KMS-11 (cell line): ENCODE measurements at regions not wholly inside any gene's neighbourhood (a gene's known extent, or its start where the extent isn't known, plus 50 kb on each side); places are given as distances from the start of the nearest gene placed in this dataset.

Experiments used
- H2AFZ ChIP-seq: fragments of 200-600 bp; sonication (generic); 2 replicates; pipeline ENCODE4 v1.6.1; 2016; ENCODE audit warnings: antibody characterized with exemption, mixed run types, low read depth
- H3K27ac ChIP-seq: fragments of 200-600 bp; sonication (generic); 2 replicates; pipeline ENCODE4 v1.6.1; 2016; ENCODE audit warnings: mild to moderate bottlenecking, mixed run types
- H3K27me3 ChIP-seq: fragments of 200-600 bp; sonication (generic); 2 replicates; pipeline ENCODE4 v1.6.1; 2017; ENCODE audit warnings: mild to moderate bottlenecking, low read depth, mixed run types, moderate library complexity; ENCODE audit not compliant: insufficient read depth
- H3K36me3 ChIP-seq: fragments of 200-600 bp; sonication (generic); 2 replicates; pipeline ENCODE4 v1.6.1; 2017; ENCODE audit warnings: mild to moderate bottlenecking, mixed run types; ENCODE audit not compliant: insufficient read depth
- H3K4me1 ChIP-seq: fragments of 200-600 bp; sonication (generic); 2 replicates; pipeline ENCODE4 v1.6.1; 2016; ENCODE audit warnings: mild to moderate bottlenecking, low read depth, mixed run types; ENCODE audit not compliant: poor library complexity, severe bottlenecking
- H3K4me2 ChIP-seq: fragments of 200-600 bp; sonication (generic); 2 replicates; pipeline ENCODE4 v1.7.0; 2016; ENCODE audit warnings: mild to moderate bottlenecking, mixed run types
- H3K4me3 ChIP-seq: fragments of 200-600 bp; sonication (generic); IDR thresholded peaks from 2 replicates; pipeline ENCODE4 v1.6.1; 2017; ENCODE audit warnings: low read depth, low read length, mixed read lengths; ENCODE audit not compliant: insufficient read depth
- H3K79me2 ChIP-seq: fragments of 200-600 bp; sonication (generic); 2 replicates; pipeline ENCODE4 v1.6.1; 2016; ENCODE audit warnings: low read depth, mixed run types; ENCODE audit not compliant: insufficient read depth
- H3K9ac ChIP-seq: fragments of 200-600 bp; sonication (generic); 2 replicates; pipeline ENCODE4 v1.6.1; 2016; ENCODE audit warnings: mild to moderate bottlenecking, mixed run types
- H4K20me1 ChIP-seq: fragments of 200-600 bp; sonication (generic); 2 replicates; pipeline ENCODE4 v1.6.1; 2016; ENCODE audit warnings: mild to moderate bottlenecking, mixed run types; ENCODE audit not compliant: insufficient read depth
- CTCF ChIP-seq: fragments of 200-600 bp; sonication (generic); conservative IDR thresholded peaks from 2 replicates; pipeline ENCODE4 v1.6.1; 2017; ENCODE audit warnings: low read depth, mild to moderate bottlenecking, antibody characterized with exemption, low read length, moderate library complexity, mixed read lengths

- Histone ChIP-seq H4K20me1 (no peaks in the 10 kb centered on the region), H3K27me3 (peaks cover 9% of the 10 kb centered on the region; the same call in 1 of the 2 replicates), H3K36me3 (no peaks in the 10 kb centered on the region), H3K4me3 (no peak overlapping the region), H3K27ac (no peak overlapping the region), H3K9ac (no peak overlapping the region), H3K79me2 (no peaks in the 10 kb centered on the region), H3K4me2 (no peak overlapping the region), H3K4me1 (no peaks in the 10 kb centered on the region), H2AFZ (no peak overlapping the region)
- no peak for TF ChIP-seq CTCF
Measured at GRCh38 chr6:170156448-170157375, 134.2 kb downstream of the DLL1 start.

DNA sequence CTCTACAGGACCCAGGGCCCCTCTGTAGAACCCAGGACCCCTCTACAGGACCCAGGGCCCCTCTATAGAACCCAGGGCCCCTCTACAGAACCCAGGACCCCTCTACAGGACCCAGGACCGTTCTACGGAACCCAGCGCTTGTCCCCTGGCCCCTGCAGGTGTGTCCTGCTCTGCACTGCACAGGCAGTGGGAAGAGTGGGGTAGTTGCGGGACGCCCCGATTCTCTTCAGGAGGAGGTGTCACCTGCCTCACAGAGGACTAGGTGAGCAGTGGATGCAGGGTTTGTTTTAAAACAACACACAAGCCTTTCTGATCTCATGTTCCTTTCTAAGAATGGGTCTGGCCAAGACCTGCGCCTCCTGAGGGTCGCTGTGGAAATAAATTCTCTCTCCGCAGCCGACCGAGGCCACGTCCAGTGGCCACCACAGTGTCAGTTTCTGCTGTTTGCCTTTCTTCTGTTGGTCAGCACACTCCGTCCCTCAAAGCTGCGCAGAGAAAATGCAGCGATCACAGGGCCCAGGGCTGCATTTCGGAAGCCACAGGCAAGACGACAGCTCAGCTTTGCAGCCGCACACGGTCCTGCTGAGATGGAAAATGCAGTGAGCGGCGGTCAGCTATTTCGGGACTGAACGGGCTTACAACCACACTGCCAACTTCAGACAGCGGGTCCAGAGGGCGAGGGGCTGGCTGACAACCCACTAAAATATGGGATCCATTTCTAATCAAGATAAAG, 135.2 kb downstream of the DLL1 start:
- H3K27me3 ChIP-seq: peaks cover 19% of the 10 kb centered on the region; the same call in 1 of the 2 replicates
- TF ChIP-seq CTCF: no peak
- H3K9ac ChIP-seq: no peak overlapping the region
- no peak overlapping the region for H3K4me2 ChIP-seq
- no peak overlapping the region for H3K4me3 ChIP-seq
- no peaks in the 10 kb centered on the region for H4K20me1 ChIP-seq
- H3K79me2 ChIP-seq: no peaks in the 10 kb centered on the region
- no peak overlapping the region for H3K27ac ChIP-seq
- H3K4me1 ChIP-seq: no peaks in the 10 kb centered on the region
- no peaks in the 10 kb centered on the region for H3K36me3 ChIP-seq
- no peak overlapping the region for H2AFZ ChIP-seq

GRCh38 chr6:170153436-170154319, 137.2 kb downstream of the DLL1 start:
- no peaks in the 10 kb centered on the region for H3K36me3 ChIP-seq
- no peak overlapping the region for H3K9ac ChIP-seq
- no peak overlapping the region for H3K4me3 ChIP-seq
- no peak for TF ChIP-seq CTCF
- no peaks in the 10 kb centered on the region for H4K20me1 ChIP-seq
- no peaks in the 10 kb centered on the region for H3K4me1 ChIP-seq
- H3K27ac ChIP-seq: no peak overlapping the region
- no peak overlapping the region for H3K4me2 ChIP-seq
- peaks cover 19% of the 10 kb centered on the region; the same call in 1 of the 2 replicates for H3K27me3 ChIP-seq
- H3K79me2 ChIP-seq: no peaks in the 10 kb centered on the region
- no peak overlapping the region for H2AFZ ChIP-seq

DNA sequence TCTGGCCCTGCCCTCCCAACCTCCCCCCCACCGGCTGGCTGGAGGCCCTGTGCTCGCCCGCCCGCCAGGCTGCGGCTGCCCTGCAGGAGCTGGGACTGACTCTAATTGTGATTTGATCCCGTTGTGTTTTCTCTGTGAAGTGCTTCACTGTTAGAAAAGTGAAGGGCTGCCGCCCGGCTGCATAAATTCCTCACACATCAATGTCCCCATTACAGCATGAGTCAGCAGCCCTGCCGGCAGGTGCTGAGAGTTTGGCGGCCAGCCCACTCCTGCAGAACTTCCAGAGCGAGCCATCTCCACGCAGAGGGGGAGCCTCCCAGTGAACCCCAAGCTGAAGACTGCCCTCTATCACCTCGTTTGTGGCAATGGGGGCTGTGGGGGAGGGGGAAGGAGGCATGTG, 137.9 kb downstream of the DLL1 start:
- H2AFZ ChIP-seq: no peak overlapping the region
- no peaks in the 10 kb centered on the region for H3K36me3 ChIP-seq
- no peaks in the 10 kb centered on the region for H4K20me1 ChIP-seq
- H3K4me2 ChIP-seq: no peak overlapping the region
- H3K27me3 ChIP-seq: peaks cover 20% of the 10 kb centered on the region; the same call in 1 of the 2 replicates
- H3K79me2 ChIP-seq: no peaks in the 10 kb centered on the region
- TF ChIP-seq CTCF: no peak
- H3K27ac ChIP-seq: no peak overlapping the region
- H3K4me3 ChIP-seq: no peak overlapping the region
- H3K4me1 ChIP-seq: no peaks in the 10 kb centered on the region
- H3K9ac ChIP-seq: no peak overlapping the region
